ENCODE measurements at regions not wholly inside any gene's neighbourhood (a gene's known extent, or its start where the extent isn't known, plus 50 kb on each side); places are given as distances from the start of the nearest gene placed in this dataset.
"Not testable (repeated sequence)": the region's sequence is repeated elsewhere in the genome, so short reads cannot be mapped to it uniquely, and the experiment has no call there.

- H3K4me3 ChIP-seq: no peak overlapping the region
- TF ChIP-seq EP300 (IDR thresholded peaks at IDR 0.05): no peak
- TF ChIP-seq POLR2AphosphoS5 (IDR thresholded peaks at IDR 0.05): no peak
- TF ChIP-seq POLR2A (IDR thresholded peaks at IDR 0.05): no peak
- TF ChIP-seq CTCF (IDR thresholded peaks at IDR 0.05): no peak
- H3K27me3 ChIP-seq: no peaks in the 10 kb centered on the region
- H3K9me3 ChIP-seq: peaks cover 0 to 4% (median 4%) of the 10 kb centered on the region in 4 donors
- no peak for DNase-seq
- H3K36me3 ChIP-seq: no peaks in the 10 kb centered on the region
- intact Hi-C loops (cut with DNase I): no loop called here
- H3K4me1 ChIP-seq: no peaks in the 10 kb centered on the region
- no peak overlapping the region for H3K27ac ChIP-seq
Observed at GRCh38 chr4:72864898-72865297, 204.6 kb downstream of the COX18 start.

- H3K27me3 ChIP-seq; H3K36me3 ChIP-seq; H3K4me1 ChIP-seq; H3K9me3 ChIP-seq; H3K27ac ChIP-seq; H3K4me3 ChIP-seq; intact Hi-C loops (cut with DNase I); DNase-seq: not testable (repeated sequence)
- 81 to 88% methylated on average over 1 of the region's 1 CpG for WGBS, 2 donors
Observed at GRCh38 chr4:72864277-72864676, 205.2 kb downstream of the COX18 start.

- TF ChIP-seq POLR2A (IDR thresholded peaks at IDR 0.05) (no peak), POLR2AphosphoS5 (IDR thresholded peaks at IDR 0.05) (no peak), EP300 (IDR thresholded peaks at IDR 0.05) (no peak), CTCF (IDR thresholded peaks at IDR 0.05) (no peak)
- Histone ChIP-seq H3K4me3 (no peak overlapping the region), H3K36me3 (no peaks in the 10 kb centered on the region), H3K27ac (no peak overlapping the region), H3K27me3 (no peaks in the 10 kb centered on the region), H3K9me3 (no peaks in the 10 kb centered on the region), H3K4me1 (no peaks in the 10 kb centered on the region)
- intact Hi-C loops (cut with DNase I): no loop called here
- no peak for DNase-seq
Observed at GRCh38 chr4:72860766-72861165, 208.8 kb downstream of the COX18 start.

GRCh38 chr4:72858328-72858727, 211.2 kb downstream of the COX18 start:
- Histone ChIP-seq H3K9me3 (no peaks in the 10 kb centered on the region), H3K36me3 (no peaks in the 10 kb centered on the region), H3K27me3 (no peaks in the 10 kb centered on the region), H3K4me1 (no peaks in the 10 kb centered on the region), H3K4me3 (no peak overlapping the region), H3K27ac (no peak overlapping the region)
- no peak for TF ChIP-seq POLR2A (IDR thresholded peaks at IDR 0.05)
- TF ChIP-seq CTCF (IDR thresholded peaks at IDR 0.05): no peak
- no peak for TF ChIP-seq POLR2AphosphoS5 (IDR thresholded peaks at IDR 0.05)
- TF ChIP-seq EP300 (IDR thresholded peaks at IDR 0.05): no peak
- intact Hi-C loops (cut with DNase I): no loop called here
- 80 to 84% methylated on average over 4 of the region's 4 CpGs for WGBS, 2 donors
- DNase-seq: no peak

GRCh38 chr4:72857787-72858186, 211.7 kb downstream of the COX18 start:
- Histone ChIP-seq H3K4me1 (no peaks in the 10 kb centered on the region), H3K36me3 (no peaks in the 10 kb centered on the region), H3K27me3 (no peaks in the 10 kb centered on the region), H3K4me3 (no peak overlapping the region), H3K27ac (no peak overlapping the region), H3K9me3 (no peaks in the 10 kb centered on the region)
- 38 to 44% methylated on average over 2 of the region's 2 CpGs for WGBS, 2 donors
- TF ChIP-seq POLR2A (IDR thresholded peaks at IDR 0.05): no peak
- TF ChIP-seq EP300 (IDR thresholded peaks at IDR 0.05): no peak
- no peak for TF ChIP-seq POLR2AphosphoS5 (IDR thresholded peaks at IDR 0.05)
- TF ChIP-seq CTCF (IDR thresholded peaks at IDR 0.05): no peak
- no peak for DNase-seq
- intact Hi-C loops (cut with DNase I): no loop called here

All from sigmoid colon (tissue), 6 donors.